ENCODE measurements at regions not wholly inside any gene's neighbourhood (a gene's known extent, or its start where the extent isn't known, plus 50 kb on each side); places are given as distances from the start of the nearest gene placed in this dataset.

GRCh38 chr5:66538126-66538525 is 58.1 kb upstream of the MAST4 start:
- CTCF ChIA-PET (ENCODE audit: low intra/inter-chr PET ratio, low total read pairs), result no interaction called here
- Histone ChIP-seq H3K27me3 (ENCODE audit: control insufficient read depth in 1 of 2, insufficient read depth in 2 of 2, low read length in 2 of 2) (no peaks in the 10 kb centered on the region; a peak in 1 of 5 replicates), H3K4me2 (ENCODE audit: low read depth, low read length) (no peak overlapping the region), H3K4me1 (ENCODE audit: insufficient read depth, low read length) (no peaks in the 10 kb centered on the region), H3K36me3 (replicated peaks in 1 of 2; ENCODE audit: control insufficient read depth in 1 of 2, insufficient read depth in 2 of 2, low read length in 2 of 2) (no peaks in the 10 kb centered on the region), H2AFZ (ENCODE audit: low read length) (no peak overlapping the region), H4K20me1 (ENCODE audit: insufficient read depth, low read length) (no peaks in the 10 kb centered on the region), H3K27ac (ENCODE audit: extremely low read length, insufficient read depth, low read length) (no peak overlapping the region), H3K79me2 (ENCODE audit: insufficient read depth, low read length) (no peaks in the 10 kb centered on the region), H3K9ac (ENCODE audit: insufficient read depth, low read depth, low read length) (no peak overlapping the region), H3K9me3 (ENCODE audit: low read length) (no peaks in the 10 kb centered on the region), H3K4me3 (replicated peaks in 1 of 3; ENCODE audit: insufficient read depth in 1 of 3, low read depth in 2 of 3, low read length in 3 of 3) (no peak overlapping the region)
- POLR2A ChIA-PET, result no interaction called here
- intact Hi-C loops (cut with micrococcal nuclease; ENCODE audit: unreplicated experiment), result no loop called here
- in situ Hi-C loops (cut with HindIII; ENCODE audit: extremely low pct_ligation_motif_present, low pct_unique_long_range_greater_than_20kb), result no loop called here
- no peak for FAIRE-seq
- no peak for TF ChIP-seq ZNF574 (CRISPR knock-in tag; IDR thresholded peaks at IDR 0.05)
- no peak for TF ChIP-seq ZNF264 (CRISPR knock-in tag; IDR thresholded peaks at IDR 0.05)
- TF ChIP-seq ZFP36 (IDR thresholded peaks at IDR 0.05; ENCODE audit: borderline replicate concordance, low read depth, low read length, partially characterized antibody), result no peak
- TF ChIP-seq SPEN (CRISPR knock-in tag; IDR thresholded peaks at IDR 0.05; ENCODE audit: low read depth), result no peak
- no peak for TF ChIP-seq MEIS1 (CRISPR knock-in tag; IDR thresholded peaks at IDR 0.05; ENCODE audit: borderline replicate concordance)
- no peak for TF ChIP-seq ZMAT5 (CRISPR knock-in tag; IDR thresholded peaks at IDR 0.05; ENCODE audit: borderline replicate concordance, low read depth)
- TF ChIP-seq MED8 (CRISPR knock-in tag; IDR thresholded peaks at IDR 0.05; ENCODE audit: insufficient replicate concordance), result no peak
- no peak for TF ChIP-seq ZBTB49 (CRISPR knock-in tag; IDR thresholded peaks at IDR 0.05; ENCODE audit: borderline replicate concordance)
- no peak for TF ChIP-seq ZNF12 (CRISPR knock-in tag; IDR thresholded peaks at IDR 0.05)
- no peak for TF ChIP-seq ZNF44 (CRISPR knock-in tag; IDR thresholded peaks at IDR 0.05)
- no peak for TF ChIP-seq REST (IDR thresholded peaks at IDR 0.05; ENCODE audit: borderline replicate concordance in 1 of 2, low read depth in 1 of 2, low read length in 2 of 2)
- TF ChIP-seq NCOR1 (IDR thresholded peaks at IDR 0.05; ENCODE audit: borderline replicate concordance, low read length), result no peak
- TF ChIP-seq HMG20B (CRISPR knock-in tag; conservative IDR thresholded peaks at IDR 0.05), result no peak
- no peak for TF ChIP-seq TOE1 (CRISPR knock-in tag; IDR thresholded peaks at IDR 0.05)
- no peak for TF ChIP-seq RBM22 (optimal IDR thresholded peaks at IDR 0.05; ENCODE audit: low read length)
- no peak for TF ChIP-seq NR2F6 (IDR thresholded peaks at IDR 0.05)
- TF ChIP-seq NR2F6 (CRISPR knock-in tag; IDR thresholded peaks at IDR 0.05), result no peak
- no peak for ATAC-seq
- DNase-seq (ENCODE audit: low spot score), result no peak
- no TSS peak for BruUV-seq (replicated peaks)
